ENCODE measurements at regions not wholly inside any gene's neighbourhood (a gene's known extent, or its start where the extent isn't known, plus 50 kb on each side); places are given as distances from the start of the nearest gene placed in this dataset.

- TF ChIP-seq, protein P1, sequence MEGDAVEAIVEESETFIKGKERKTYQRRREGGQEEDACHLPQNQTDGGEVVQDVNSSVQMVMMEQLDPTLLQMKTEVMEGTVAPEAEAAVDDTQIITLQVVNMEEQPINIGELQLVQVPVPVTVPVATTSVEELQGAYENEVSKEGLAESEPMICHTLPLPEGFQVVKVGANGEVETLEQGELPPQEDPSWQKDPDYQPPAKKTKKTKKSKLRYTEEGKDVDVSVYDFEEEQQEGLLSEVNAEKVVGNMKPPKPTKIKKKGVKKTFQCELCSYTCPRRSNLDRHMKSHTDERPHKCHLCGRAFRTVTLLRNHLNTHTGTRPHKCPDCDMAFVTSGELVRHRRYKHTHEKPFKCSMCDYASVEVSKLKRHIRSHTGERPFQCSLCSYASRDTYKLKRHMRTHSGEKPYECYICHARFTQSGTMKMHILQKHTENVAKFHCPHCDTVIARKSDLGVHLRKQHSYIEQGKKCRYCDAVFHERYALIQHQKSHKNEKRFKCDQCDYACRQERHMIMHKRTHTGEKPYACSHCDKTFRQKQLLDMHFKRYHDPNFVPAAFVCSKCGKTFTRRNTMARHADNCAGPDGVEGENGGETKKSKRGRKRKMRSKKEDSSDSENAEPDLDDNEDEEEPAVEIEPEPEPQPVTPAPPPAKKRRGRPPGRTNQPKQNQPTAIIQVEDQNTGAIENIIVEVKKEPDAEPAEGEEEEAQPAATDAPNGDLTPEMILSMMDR (conservative IDR thresholded peaks at IDR 0.05; ENCODE audit: low read depth, low read length), result no peak
- no peak for TF ChIP-seq EZH2 (IDR thresholded peaks at IDR 0.05; ENCODE audit: borderline replicate concordance, low read depth, low read length, poor library complexity, severe bottlenecking)
These were observed 264.3 kb upstream of the ARHGEF26 start for GRCh38 chr3:153856932-153857331.
